MM.1S (cell line): ENCODE measurements at regions not wholly inside any gene's neighbourhood (a gene's known extent, or its start where the extent isn't known, plus 50 kb on each side); places are given as distances from the start of the nearest gene placed in this dataset.

Source experiments
- DNase-seq: peaks from one replicate; pipeline ENCODE4 v3.0.0-alpha.2; 2015
- H2AFZ ChIP-seq: fragments of 300-600 bp; sonication (generic); 2 replicates; pipeline ENCODE4 v1.6.0; 2016; ENCODE audit warnings: antibody characterized with exemption, low read length
- H3F3A ChIP-seq: fragments of 300-600 bp; sonication (generic); 2 replicates; pipeline ENCODE4 v1.6.1; 2016; ENCODE audit warnings: mild to moderate bottlenecking, antibody characterized with exemption, low read length, moderate library complexity, mixed read lengths; ENCODE audit not compliant: insufficient read depth
- H3K27ac ChIP-seq: fragments of 300-600 bp; sonication (generic); 2 replicates; pipeline ENCODE4 v1.5.1; 2016; ENCODE audit warnings: mild to moderate bottlenecking, low read length
- H3K27me3 ChIP-seq: fragments of 300-600 bp; sonication (generic); replicated peaks from 2 replicates; pipeline ENCODE4 v1.6.0; 2016; ENCODE audit warnings: low read length; ENCODE audit not compliant: insufficient read depth
- H3K36me3 ChIP-seq: fragments of 300-600 bp; sonication (generic); replicated peaks from 2 replicates; pipeline ENCODE4 v1.6.1; 2016; ENCODE audit warnings: mild to moderate bottlenecking, low read length, mixed read lengths; ENCODE audit not compliant: insufficient read depth
- H3K4me1 ChIP-seq: fragments of 300-600 bp; sonication (generic); 2 replicates; pipeline ENCODE4 v1.6.1; 2016; ENCODE audit warnings: low read length, mixed read lengths
- H3K4me2 ChIP-seq: fragments of 300-600 bp; sonication (generic); 2 replicates; pipeline ENCODE4 v1.6.0; 2016; ENCODE audit warnings: low read depth, low read length
- H3K4me3 ChIP-seq: fragments of 300-600 bp; sonication (generic); 2 replicates; pipeline ENCODE4 v1.5.1; 2016; ENCODE audit warnings: low read length, mixed read lengths
- H3K79me2 ChIP-seq: fragments of 300-600 bp; sonication (generic); 2 replicates; pipeline ENCODE4 v1.6.1; 2016; ENCODE audit warnings: mixed run types, low read length, mixed read lengths
- H3K9ac ChIP-seq: fragments of 300-600 bp; sonication (generic); 2 replicates; pipeline ENCODE4 v1.6.1; 2016; ENCODE audit warnings: low read length, mixed read lengths
- H3K9me2 ChIP-seq: fragments of 300-600 bp; sonication (generic); replicated peaks from 2 replicates; pipeline ENCODE4 v1.6.1; 2016; ENCODE audit warnings: mild to moderate bottlenecking, low read length, mixed read lengths; ENCODE audit not compliant: insufficient read depth
- H3K9me3 ChIP-seq: fragments of 300-600 bp; sonication (generic); replicated peaks from 2 replicates; pipeline ENCODE4 v1.6.1; 2016; ENCODE audit warnings: mild to moderate bottlenecking, low read length, mixed read lengths; ENCODE audit not compliant: insufficient read depth
- H4K20me1 ChIP-seq: fragments of 300-600 bp; sonication (generic); 2 replicates; pipeline ENCODE4 v1.6.1; 2016; ENCODE audit warnings: mild to moderate bottlenecking, low read length, moderate library complexity, mixed read lengths; ENCODE audit not compliant: insufficient read depth
- EZH2 ChIP-seq: fragments of 300-600 bp; sonication (generic); optimal IDR thresholded peaks from 2 replicates; pipeline ENCODE3; 2017; ENCODE audit warnings: low read depth, mild to moderate bottlenecking, antibody characterized with exemption, low read length, mixed read lengths
- EZH2phosphoT487 ChIP-seq: fragments of 300-600 bp; sonication (generic); IDR thresholded peaks from 2 replicates; pipeline ENCODE4 v1.6.1; 2018; ENCODE audit warnings: antibody characterized with exemption, low read length
- TF ChIP-seq, protein P1 (sequence below): fragments of 300-600 bp; sonication (generic); IDR thresholded peaks from 2 replicates; pipeline ENCODE4 v1.5.1; 2016; ENCODE audit warnings: antibody characterized with exemption, low read length, mixed read lengths

DNA sequence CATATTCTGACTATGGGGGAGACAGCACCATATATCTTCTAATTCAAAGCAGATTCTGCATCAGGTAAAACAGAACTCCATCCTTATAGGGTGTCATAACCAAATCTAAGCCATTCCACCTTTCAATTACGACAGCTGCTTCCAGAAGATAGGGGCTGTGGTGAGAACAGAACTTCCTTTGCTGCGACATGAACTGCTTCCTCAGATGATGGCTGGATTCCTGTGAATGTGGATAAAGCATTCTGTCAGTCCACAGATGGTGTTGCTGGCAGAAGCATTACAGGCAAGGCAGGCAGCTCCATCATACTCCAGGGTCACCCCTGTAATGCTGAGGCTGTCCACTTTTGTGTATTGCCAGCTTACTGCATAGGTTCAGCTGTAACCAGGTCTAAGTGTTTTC, 122.0 kb downstream of the GPCPD1 start:
- H3F3A ChIP-seq = no peaks in the 10 kb centered on the region
- TF ChIP-seq EZH2 (no peak), EZH2phosphoT487 (no peak)
- TF ChIP-seq, protein P1, sequence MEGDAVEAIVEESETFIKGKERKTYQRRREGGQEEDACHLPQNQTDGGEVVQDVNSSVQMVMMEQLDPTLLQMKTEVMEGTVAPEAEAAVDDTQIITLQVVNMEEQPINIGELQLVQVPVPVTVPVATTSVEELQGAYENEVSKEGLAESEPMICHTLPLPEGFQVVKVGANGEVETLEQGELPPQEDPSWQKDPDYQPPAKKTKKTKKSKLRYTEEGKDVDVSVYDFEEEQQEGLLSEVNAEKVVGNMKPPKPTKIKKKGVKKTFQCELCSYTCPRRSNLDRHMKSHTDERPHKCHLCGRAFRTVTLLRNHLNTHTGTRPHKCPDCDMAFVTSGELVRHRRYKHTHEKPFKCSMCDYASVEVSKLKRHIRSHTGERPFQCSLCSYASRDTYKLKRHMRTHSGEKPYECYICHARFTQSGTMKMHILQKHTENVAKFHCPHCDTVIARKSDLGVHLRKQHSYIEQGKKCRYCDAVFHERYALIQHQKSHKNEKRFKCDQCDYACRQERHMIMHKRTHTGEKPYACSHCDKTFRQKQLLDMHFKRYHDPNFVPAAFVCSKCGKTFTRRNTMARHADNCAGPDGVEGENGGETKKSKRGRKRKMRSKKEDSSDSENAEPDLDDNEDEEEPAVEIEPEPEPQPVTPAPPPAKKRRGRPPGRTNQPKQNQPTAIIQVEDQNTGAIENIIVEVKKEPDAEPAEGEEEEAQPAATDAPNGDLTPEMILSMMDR = no peak

DNA sequence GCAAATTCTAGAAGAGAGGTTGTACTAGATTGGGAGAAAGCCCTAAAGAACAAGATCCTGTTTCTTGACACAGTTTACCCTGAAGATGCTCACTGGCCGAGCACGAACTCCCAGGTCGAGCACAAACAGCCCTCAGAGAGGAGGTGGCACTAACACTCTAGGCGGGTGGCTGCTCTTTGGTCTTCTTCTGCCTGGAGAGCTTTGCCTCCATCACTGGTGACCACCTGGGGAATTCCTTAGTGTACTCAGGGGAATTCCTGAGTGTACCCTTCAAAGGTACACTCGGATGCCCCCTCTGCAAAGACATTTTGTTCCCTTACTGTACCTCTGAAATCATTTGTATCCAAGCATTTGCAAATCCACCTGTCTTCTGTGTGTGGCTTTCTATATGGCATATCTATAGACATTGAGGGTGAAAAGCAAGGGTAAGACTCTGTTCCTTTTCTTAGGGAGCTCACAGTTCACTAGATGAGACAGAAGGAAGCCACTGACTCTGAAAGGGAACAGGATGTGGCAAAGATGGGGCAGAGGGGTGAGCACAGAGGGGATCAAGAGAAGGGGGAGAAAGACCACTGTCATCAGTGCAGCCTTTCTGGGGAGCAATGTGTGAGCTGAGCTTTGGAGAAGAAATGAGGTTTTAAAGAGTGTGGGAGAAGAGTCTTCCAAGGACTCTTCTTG, 124.3 kb downstream of the GPCPD1 start:
- Histone ChIP-seq H3K4me3 (no peak overlapping the region), H3F3A (no peaks in the 10 kb centered on the region), H3K27me3 (no peaks in the 10 kb centered on the region), H3K9me2 (no peaks in the 10 kb centered on the region), H3K9me3 (no peaks in the 10 kb centered on the region), H4K20me1 (no peaks in the 10 kb centered on the region), H2AFZ (no peak overlapping the region), H3K79me2 (no peaks in the 10 kb centered on the region), H3K36me3 (no peaks in the 10 kb centered on the region), H3K9ac (no peak overlapping the region), H3K4me2 (no peak overlapping the region), H3K27ac (no peak overlapping the region), H3K4me1 (no peaks in the 10 kb centered on the region)
- no peak for TF ChIP-seq EZH2phosphoT487
- TF ChIP-seq, protein P1 = no peak
- TF ChIP-seq EZH2 = no peak
- DNase-seq = no peak

More for the DNA sequence above, 122.0 kb downstream of the GPCPD1 start:
- Histone ChIP-seq H3K36me3 (no peaks in the 10 kb centered on the region), H3K9ac (no peak overlapping the region), H3K4me3 (no peak overlapping the region), H2AFZ (no peak overlapping the region), H3K4me1 (no peaks in the 10 kb centered on the region), H3K27me3 (no peaks in the 10 kb centered on the region), H3K4me2 (no peak overlapping the region), H3K27ac (no peak overlapping the region), H4K20me1 (no peaks in the 10 kb centered on the region), H3K79me2 (no peaks in the 10 kb centered on the region), H3K9me3 (no peaks in the 10 kb centered on the region), H3K9me2 (no peaks in the 10 kb centered on the region)
- no peak for DNase-seq

DNA sequence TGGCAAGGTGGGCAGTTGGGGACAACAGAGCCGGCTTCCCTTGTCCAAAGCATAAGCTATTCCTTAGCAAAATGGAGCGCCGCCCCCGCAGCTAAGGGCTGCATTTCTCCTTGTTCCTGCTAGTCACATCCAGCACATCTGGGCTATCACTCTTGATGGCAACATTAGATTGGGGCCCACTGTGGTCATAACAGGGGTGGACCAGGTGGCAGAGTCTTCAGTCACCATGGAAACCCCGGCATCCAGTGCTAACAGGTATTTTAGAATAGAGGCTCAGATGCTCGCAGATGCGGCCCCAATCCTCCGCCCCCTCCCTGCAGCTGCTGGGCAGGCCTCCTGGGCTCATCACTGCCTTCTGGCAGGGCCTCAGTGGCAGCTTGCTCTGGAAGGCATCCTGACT, 125.9 kb downstream of the GPCPD1 start:
- no peak overlapping the region for H3K4me2 ChIP-seq

More for the DNA sequence above, 125.9 kb downstream of the GPCPD1 start:
- no peak overlapping the region for H3K27ac ChIP-seq
- no peaks in the 10 kb centered on the region for H3K27me3 ChIP-seq
- no peaks in the 10 kb centered on the region for H4K20me1 ChIP-seq
- H3K4me1 ChIP-seq = no peaks in the 10 kb centered on the region
- H2AFZ ChIP-seq = no peak overlapping the region
- no peaks in the 10 kb centered on the region for H3F3A ChIP-seq
- no peaks in the 10 kb centered on the region for H3K9me3 ChIP-seq
- H3K36me3 ChIP-seq = no peaks in the 10 kb centered on the region
- H3K79me2 ChIP-seq = no peaks in the 10 kb centered on the region
- H3K9ac ChIP-seq = no peak overlapping the region
- no peaks in the 10 kb centered on the region for H3K9me2 ChIP-seq
- DNase-seq = no peak
- TF ChIP-seq EZH2 (no peak), EZH2phosphoT487 (no peak)
- TF ChIP-seq, protein P1 = no peak
- H3K4me3 ChIP-seq = no peak overlapping the region
